ENCODE measurements at regions not wholly inside any gene's neighbourhood (a gene's known extent, or its start where the extent isn't known, plus 50 kb on each side); places are given as distances from the start of the nearest gene placed in this dataset.

GRCh38 chr3:117129516-117129915 lies 419.9 kb downstream of the TUSC7 start:
- no peaks in the 10 kb centered on the region for H3K4me1 Mint-ChIP-seq (ENCODE audit: low read depth in 2 of 2)
- ATAC-seq = no peak
- no peaks in the 10 kb centered on the region for H3K27me3 Mint-ChIP-seq
- H3K9me3 Mint-ChIP-seq = no peaks in the 10 kb centered on the region
- H3K4me3 Mint-ChIP-seq = no peak overlapping the region
- H3K27ac Mint-ChIP-seq = no peak overlapping the region
- DNase-seq (ENCODE audit: low spot score) = no peak
- H3K36me3 Mint-ChIP-seq = no peaks in the 10 kb centered on the region

GRCh38 chr3:117130222-117130621 lies 420.6 kb downstream of the TUSC7 start:
- H3K9me3 Mint-ChIP-seq = no peaks in the 10 kb centered on the region
- H3K4me3 Mint-ChIP-seq = no peak overlapping the region
- H3K27ac Mint-ChIP-seq = no peak overlapping the region
- no peak for DNase-seq (ENCODE audit: low spot score)
- no peaks in the 10 kb centered on the region for H3K4me1 Mint-ChIP-seq (ENCODE audit: low read depth in 2 of 2)
- H3K36me3 Mint-ChIP-seq = no peaks in the 10 kb centered on the region
- H3K27me3 Mint-ChIP-seq = no peaks in the 10 kb centered on the region
- ATAC-seq = no peak

GRCh38 chr3:117131259-117131658 lies 421.7 kb downstream of the TUSC7 start:
- H3K36me3 Mint-ChIP-seq = no peaks in the 10 kb centered on the region
- H3K4me3 Mint-ChIP-seq = no peak overlapping the region
- no peak for ATAC-seq

GRCh38 chr3:117133066-117133465 lies 423.5 kb downstream of the TUSC7 start:
- DNase-seq (ENCODE audit: low spot score) = no peak
- H3K27ac Mint-ChIP-seq = no peak overlapping the region
- H3K27me3 Mint-ChIP-seq = no peaks in the 10 kb centered on the region
- ATAC-seq = no peak
- peaks cover 5% of the 10 kb centered on the region for H3K9me3 Mint-ChIP-seq
- no peak overlapping the region for H3K4me3 Mint-ChIP-seq
- H3K36me3 Mint-ChIP-seq = no peaks in the 10 kb centered on the region
- H3K4me1 Mint-ChIP-seq (ENCODE audit: low read depth in 2 of 2) = no peaks in the 10 kb centered on the region

More at GRCh38 chr3:117131259-117131658, 421.7 kb downstream of the TUSC7 start:
- Mint-ChIP-seq H3K9me3 (peaks cover 3% of the 10 kb centered on the region), H3K4me1 (ENCODE audit: low read depth in 2 of 2) (no peaks in the 10 kb centered on the region), H3K27ac (no peak overlapping the region), H3K27me3 (no peaks in the 10 kb centered on the region)
- DNase-seq (ENCODE audit: low spot score) = no peak

GRCh38 chr3:117135207-117135606 lies 425.6 kb downstream of the TUSC7 start:
- no peaks in the 10 kb centered on the region for H3K27me3 Mint-ChIP-seq
- no peaks in the 10 kb centered on the region for H3K36me3 Mint-ChIP-seq
- no peak overlapping the region for H3K27ac Mint-ChIP-seq
- DNase-seq (ENCODE audit: low spot score) (no peak), ATAC-seq (no peak)
- H3K4me1 Mint-ChIP-seq (ENCODE audit: low read depth in 2 of 2) = no peaks in the 10 kb centered on the region
- H3K4me3 Mint-ChIP-seq = no peak overlapping the region
- H3K9me3 Mint-ChIP-seq = peaks cover 5% of the 10 kb centered on the region

- Mint-ChIP-seq H3K9me3 (peaks cover 5% of the 10 kb centered on the region), H3K27ac (no peak overlapping the region), H3K27me3 (no peaks in the 10 kb centered on the region), H3K4me3 (no peak overlapping the region), H3K36me3 (no peaks in the 10 kb centered on the region), H3K4me1 (ENCODE audit: low read depth in 2 of 2) (no peaks in the 10 kb centered on the region)
- no peak for ATAC-seq
- DNase-seq (ENCODE audit: low spot score) = no peak
Measured at GRCh38 chr3:117136003-117136402, 426.4 kb downstream of the TUSC7 start.

- H3K4me3 Mint-ChIP-seq = no peak overlapping the region
- no peak overlapping the region for H3K27ac Mint-ChIP-seq
Measured at GRCh38 chr3:117137065-117137464, 427.5 kb downstream of the TUSC7 start.

GRCh38 chr3:117139681-117140080 lies 430.1 kb downstream of the TUSC7 start:
- H3K36me3 Mint-ChIP-seq = peaks cover 4% of the 10 kb centered on the region
- ATAC-seq (no peak), DNase-seq (ENCODE audit: low spot score) (no peak)
- H3K4me1 Mint-ChIP-seq (ENCODE audit: low read depth in 2 of 2) = no peaks in the 10 kb centered on the region
- H3K27ac Mint-ChIP-seq = no peak overlapping the region
- H3K27me3 Mint-ChIP-seq = no peaks in the 10 kb centered on the region
- H3K9me3 Mint-ChIP-seq = peaks cover 12% of the 10 kb centered on the region
- no peak overlapping the region for H3K4me3 Mint-ChIP-seq

More at GRCh38 chr3:117137065-117137464, 427.5 kb downstream of the TUSC7 start:
- Mint-ChIP-seq H3K36me3 (no peaks in the 10 kb centered on the region), H3K9me3 (peaks cover 5% of the 10 kb centered on the region), H3K27me3 (no peaks in the 10 kb centered on the region), H3K4me1 (ENCODE audit: low read depth in 2 of 2) (no peaks in the 10 kb centered on the region)
- DNase-seq (ENCODE audit: low spot score) (no peak), ATAC-seq (no peak)

GRCh38 chr3:117141812-117142211 lies 432.2 kb downstream of the TUSC7 start:
- Mint-ChIP-seq H3K9me3 (peaks cover 8% of the 10 kb centered on the region), H3K4me3 (no peak overlapping the region), H3K27ac (no peak overlapping the region), H3K4me1 (ENCODE audit: low read depth in 2 of 2) (no peaks in the 10 kb centered on the region), H3K36me3 (peaks cover 4% of the 10 kb centered on the region), H3K27me3 (no peaks in the 10 kb centered on the region)
- no peak for DNase-seq (ENCODE audit: low spot score)
- no peak for ATAC-seq

GRCh38 chr3:117144853-117145252 lies 435.3 kb downstream of the TUSC7 start:
- ATAC-seq (no peak), DNase-seq (ENCODE audit: low spot score) (no peak)
- Mint-ChIP-seq H3K36me3 (peaks cover 4% of the 10 kb centered on the region), H3K4me1 (ENCODE audit: low read depth in 2 of 2) (no peaks in the 10 kb centered on the region), H3K27me3 (no peaks in the 10 kb centered on the region), H3K27ac (no peak overlapping the region), H3K9me3 (peaks cover 8% of the 10 kb centered on the region), H3K4me3 (no peak overlapping the region)

GRCh38 chr3:117145677-117146076 lies 436.1 kb downstream of the TUSC7 start:
- H3K4me3 Mint-ChIP-seq = no peak overlapping the region
- no peak for DNase-seq (ENCODE audit: low spot score)
- H3K9me3 Mint-ChIP-seq = peaks cover 8% of the 10 kb centered on the region

GRCh38 chr3:117146571-117146970 lies 437.0 kb downstream of the TUSC7 start:
- peaks cover 4% of the 10 kb centered on the region for H3K36me3 Mint-ChIP-seq
- ATAC-seq = no peak
- H3K27me3 Mint-ChIP-seq = no peaks in the 10 kb centered on the region
- H3K27ac Mint-ChIP-seq = no peak overlapping the region
- no peak for DNase-seq (ENCODE audit: low spot score)
- no peak overlapping the region for H3K4me3 Mint-ChIP-seq
- H3K9me3 Mint-ChIP-seq = peaks cover 13% of the 10 kb centered on the region
- H3K4me1 Mint-ChIP-seq (ENCODE audit: low read depth in 2 of 2) = no peaks in the 10 kb centered on the region

More at GRCh38 chr3:117145677-117146076, 436.1 kb downstream of the TUSC7 start:
- Mint-ChIP-seq H3K27me3 (no peaks in the 10 kb centered on the region), H3K27ac (no peak overlapping the region), H3K4me1 (ENCODE audit: low read depth in 2 of 2) (no peaks in the 10 kb centered on the region), H3K36me3 (peaks cover 4% of the 10 kb centered on the region)
- no peak for ATAC-seq

GRCh38 chr3:117149584-117149983 lies 440.0 kb downstream of the TUSC7 start:
- H3K4me3 Mint-ChIP-seq = no peak overlapping the region
- H3K27me3 Mint-ChIP-seq = no peaks in the 10 kb centered on the region
- no peaks in the 10 kb centered on the region for H3K4me1 Mint-ChIP-seq (ENCODE audit: low read depth in 2 of 2)
- H3K27ac Mint-ChIP-seq = no peak overlapping the region
- no peak for ATAC-seq
- no peaks in the 10 kb centered on the region for H3K36me3 Mint-ChIP-seq
- DNase-seq (ENCODE audit: low spot score) = no peak
- peaks cover 11% of the 10 kb centered on the region for H3K9me3 Mint-ChIP-seq

- Mint-ChIP-seq H3K27me3 (no peaks in the 10 kb centered on the region), H3K36me3 (no peaks in the 10 kb centered on the region), H3K4me1 (ENCODE audit: low read depth in 2 of 2) (no peaks in the 10 kb centered on the region), H3K4me3 (no peak overlapping the region), H3K9me3 (peaks cover 11% of the 10 kb centered on the region), H3K27ac (no peak overlapping the region)
- ATAC-seq (no peak), DNase-seq (ENCODE audit: low spot score) (no peak)
Measured at GRCh38 chr3:117150628-117151027, 441.0 kb downstream of the TUSC7 start.

GRCh38 chr3:117160176-117160575 lies 450.6 kb downstream of the TUSC7 start:
- H3K9me3 Mint-ChIP-seq = no peaks in the 10 kb centered on the region
- no peaks in the 10 kb centered on the region for H3K4me1 Mint-ChIP-seq (ENCODE audit: low read depth in 2 of 2)
- H3K27ac Mint-ChIP-seq = no peak overlapping the region
- ATAC-seq = no peak
- H3K4me3 Mint-ChIP-seq = no peak overlapping the region
- H3K27me3 Mint-ChIP-seq = no peaks in the 10 kb centered on the region
- no peaks in the 10 kb centered on the region for H3K36me3 Mint-ChIP-seq
- DNase-seq (ENCODE audit: low spot score) = no peak
